ENCODE measurements at regions not wholly inside any gene's neighbourhood (a gene's known extent, or its start where the extent isn't known, plus 50 kb on each side); places are given as distances from the start of the nearest gene placed in this dataset.
"Not testable (repeated sequence)": the region's sequence is repeated elsewhere in the genome, so short reads cannot be mapped to it uniquely, and the experiment has no call there.

GRCh38 chr1:194617272-194617671, 1430.9 kb upstream of the B3GALT2 start:
- H3K4me3 Mint-ChIP-seq; H3K9me3 Mint-ChIP-seq; H3K4me1 Mint-ChIP-seq; H3K36me3 Mint-ChIP-seq (ENCODE audit: low read depth); H3K27me3 Mint-ChIP-seq; POLR2A ChIA-PET; CTCF ChIA-PET; DNase-seq; H3K27ac Mint-ChIP-seq: not testable (repeated sequence)

GRCh38 chr1:194616835-194617234, 1430.4 kb upstream of the B3GALT2 start:
- no peak for DNase-seq
- no peaks in the 10 kb centered on the region for H3K36me3 Mint-ChIP-seq (ENCODE audit: low read depth)
- H3K9me3 Mint-ChIP-seq = no peaks in the 10 kb centered on the region
- H3K4me3 Mint-ChIP-seq = no peak overlapping the region
- no peak overlapping the region for H3K27ac Mint-ChIP-seq
- no peaks in the 10 kb centered on the region for H3K4me1 Mint-ChIP-seq
- CTCF ChIA-PET = no interaction called here
- no peaks in the 10 kb centered on the region for H3K27me3 Mint-ChIP-seq
- POLR2A ChIA-PET = no interaction called here

- no peaks in the 10 kb centered on the region for H3K36me3 Mint-ChIP-seq (ENCODE audit: low read depth)
These were observed 1415.8 kb upstream of the B3GALT2 start for GRCh38 chr1:194602184-194602583.

GRCh38 chr1:194600716-194601115, 1414.3 kb upstream of the B3GALT2 start:
- H3K27ac Mint-ChIP-seq = no peak overlapping the region
- H3K27me3 Mint-ChIP-seq = no peaks in the 10 kb centered on the region
- CTCF ChIA-PET = no interaction called here
- H3K9me3 Mint-ChIP-seq = no peaks in the 10 kb centered on the region
- H3K4me1 Mint-ChIP-seq = no peaks in the 10 kb centered on the region
- H3K4me3 Mint-ChIP-seq = no peak overlapping the region
- POLR2A ChIA-PET = no interaction called here
- H3K36me3 Mint-ChIP-seq (ENCODE audit: low read depth) = no peaks in the 10 kb centered on the region
- no peak for DNase-seq

More at GRCh38 chr1:194602184-194602583, 1415.8 kb upstream of the B3GALT2 start:
- H3K4me1 Mint-ChIP-seq = no peaks in the 10 kb centered on the region
- no peak overlapping the region for H3K27ac Mint-ChIP-seq
- H3K27me3 Mint-ChIP-seq = no peaks in the 10 kb centered on the region
- DNase-seq = no peak
- POLR2A ChIA-PET = no interaction called here
- CTCF ChIA-PET = no interaction called here
- H3K4me3 Mint-ChIP-seq = no peak overlapping the region
- no peaks in the 10 kb centered on the region for H3K9me3 Mint-ChIP-seq

GRCh38 chr1:194598098-194598497, 1411.7 kb upstream of the B3GALT2 start:
- Mint-ChIP-seq H3K27ac (no peak overlapping the region), H3K4me1 (no peaks in the 10 kb centered on the region), H3K9me3 (no peaks in the 10 kb centered on the region), H3K4me3 (no peak overlapping the region), H3K36me3 (ENCODE audit: low read depth) (no peaks in the 10 kb centered on the region), H3K27me3 (no peaks in the 10 kb centered on the region)
- DNase-seq = no peak
- POLR2A ChIA-PET = no interaction called here
- CTCF ChIA-PET = no interaction called here

GRCh38 chr1:194586302-194586701, 1399.9 kb upstream of the B3GALT2 start:
- no peaks in the 10 kb centered on the region for H3K27me3 Mint-ChIP-seq

GRCh38 chr1:194584052-194584451, 1397.6 kb upstream of the B3GALT2 start:
- ChIA-PET POLR2A (no interaction called here), CTCF (no interaction called here)
- no peak overlapping the region for H3K4me3 Mint-ChIP-seq

More at GRCh38 chr1:194586302-194586701, 1399.9 kb upstream of the B3GALT2 start:
- ChIA-PET CTCF (no interaction called here), POLR2A (no interaction called here)
- no peaks in the 10 kb centered on the region for H3K4me1 Mint-ChIP-seq
- no peaks in the 10 kb centered on the region for H3K36me3 Mint-ChIP-seq (ENCODE audit: low read depth)
- no peaks in the 10 kb centered on the region for H3K9me3 Mint-ChIP-seq
- H3K4me3 Mint-ChIP-seq = no peak overlapping the region
- no peak for DNase-seq
- H3K27ac Mint-ChIP-seq = no peak overlapping the region

GRCh38 chr1:194570476-194570875, 1384.1 kb upstream of the B3GALT2 start:
- no peak for DNase-seq
- Mint-ChIP-seq H3K27me3 (no peaks in the 10 kb centered on the region), H3K9me3 (no peaks in the 10 kb centered on the region), H3K36me3 (ENCODE audit: low read depth) (no peaks in the 10 kb centered on the region), H3K27ac (no peak overlapping the region), H3K4me3 (no peak overlapping the region), H3K4me1 (no peaks in the 10 kb centered on the region)
- ChIA-PET POLR2A (no interaction called here), CTCF (no interaction called here)

More at GRCh38 chr1:194584052-194584451, 1397.6 kb upstream of the B3GALT2 start:
- Mint-ChIP-seq H3K36me3 (ENCODE audit: low read depth) (no peaks in the 10 kb centered on the region), H3K27ac (no peak overlapping the region), H3K9me3 (peaks cover 3% of the 10 kb centered on the region), H3K4me1 (no peaks in the 10 kb centered on the region), H3K27me3 (no peaks in the 10 kb centered on the region)
- no peak for DNase-seq

- no peak for DNase-seq
- H3K27me3 Mint-ChIP-seq = no peaks in the 10 kb centered on the region
- CTCF ChIA-PET = no interaction called here
- H3K9me3 Mint-ChIP-seq = no peaks in the 10 kb centered on the region
- no peaks in the 10 kb centered on the region for H3K4me1 Mint-ChIP-seq
- no peaks in the 10 kb centered on the region for H3K36me3 Mint-ChIP-seq (ENCODE audit: low read depth)
- no peak overlapping the region for H3K27ac Mint-ChIP-seq
- POLR2A ChIA-PET = no interaction called here
- H3K4me3 Mint-ChIP-seq = no peak overlapping the region
These were observed 1382.2 kb upstream of the B3GALT2 start for GRCh38 chr1:194568610-194569009.

- Mint-ChIP-seq H3K36me3 (ENCODE audit: low read depth) (no peaks in the 10 kb centered on the region), H3K4me3 (no peak overlapping the region), H3K27ac (no peak overlapping the region), H3K4me1 (no peaks in the 10 kb centered on the region), H3K27me3 (no peaks in the 10 kb centered on the region), H3K9me3 (no peaks in the 10 kb centered on the region)
- ChIA-PET POLR2A (no interaction called here), CTCF (no interaction called here)
- DNase-seq = no peak
These were observed 1361.7 kb upstream of the B3GALT2 start for GRCh38 chr1:194548071-194548470.

- no peaks in the 10 kb centered on the region for H3K27me3 Mint-ChIP-seq
- H3K4me1 Mint-ChIP-seq = no peaks in the 10 kb centered on the region
- ChIA-PET CTCF (no interaction called here), POLR2A (no interaction called here)
- DNase-seq = no peak
- H3K36me3 Mint-ChIP-seq (ENCODE audit: low read depth) = no peaks in the 10 kb centered on the region
- H3K4me3 Mint-ChIP-seq = no peak overlapping the region
- peaks cover 2% of the 10 kb centered on the region for H3K9me3 Mint-ChIP-seq
- no peak overlapping the region for H3K27ac Mint-ChIP-seq
These were observed 1357.6 kb upstream of the B3GALT2 start for GRCh38 chr1:194544012-194544411.

GRCh38 chr1:194538453-194538852, 1352.0 kb upstream of the B3GALT2 start:
- DNase-seq = no peak
- POLR2A ChIA-PET = no interaction called here
- peaks cover 2% of the 10 kb centered on the region for H3K9me3 Mint-ChIP-seq
- H3K4me3 Mint-ChIP-seq = no peak overlapping the region
- no peak overlapping the region for H3K27ac Mint-ChIP-seq
- no peaks in the 10 kb centered on the region for H3K4me1 Mint-ChIP-seq
- no peaks in the 10 kb centered on the region for H3K27me3 Mint-ChIP-seq
- CTCF ChIA-PET = no interaction called here
- H3K36me3 Mint-ChIP-seq (ENCODE audit: low read depth) = no peaks in the 10 kb centered on the region

- POLR2A ChIA-PET = no interaction called here
- peaks cover 2% of the 10 kb centered on the region for H3K9me3 Mint-ChIP-seq
- no peak overlapping the region for H3K4me3 Mint-ChIP-seq
- no peaks in the 10 kb centered on the region for H3K27me3 Mint-ChIP-seq
- H3K27ac Mint-ChIP-seq = no peak overlapping the region
- DNase-seq = no peak
- H3K36me3 Mint-ChIP-seq (ENCODE audit: low read depth) = no peaks in the 10 kb centered on the region
- H3K4me1 Mint-ChIP-seq = no peaks in the 10 kb centered on the region
- CTCF ChIA-PET = no interaction called here
These were observed 1351.1 kb upstream of the B3GALT2 start for GRCh38 chr1:194537521-194537920.

GRCh38 chr1:194535369-194535768, 1349.0 kb upstream of the B3GALT2 start:
- CTCF ChIA-PET = no interaction called here
- H3K27me3 Mint-ChIP-seq = no peaks in the 10 kb centered on the region
- POLR2A ChIA-PET = no interaction called here
- H3K4me3 Mint-ChIP-seq = no peak overlapping the region
- H3K27ac Mint-ChIP-seq = no peak overlapping the region
- H3K36me3 Mint-ChIP-seq (ENCODE audit: low read depth) = no peaks in the 10 kb centered on the region
- H3K4me1 Mint-ChIP-seq = no peaks in the 10 kb centered on the region
- DNase-seq = no peak
- H3K9me3 Mint-ChIP-seq = no peaks in the 10 kb centered on the region

- ChIA-PET POLR2A (no interaction called here), CTCF (no interaction called here)
- no peaks in the 10 kb centered on the region for H3K36me3 Mint-ChIP-seq (ENCODE audit: low read depth)
- DNase-seq = no peak
- H3K4me1 Mint-ChIP-seq = no peaks in the 10 kb centered on the region
- H3K4me3 Mint-ChIP-seq = no peak overlapping the region
- no peak overlapping the region for H3K27ac Mint-ChIP-seq
- no peaks in the 10 kb centered on the region for H3K27me3 Mint-ChIP-seq
- H3K9me3 Mint-ChIP-seq = no peaks in the 10 kb centered on the region
These were observed 1348.4 kb upstream of the B3GALT2 start for GRCh38 chr1:194534784-194535183.
